CD4-positive, alpha-beta T cell treated with Interleukin-1 beta for 1 hour (primary cell): ENCODE measurements at regions not wholly inside any gene's neighbourhood (a gene's known extent, or its start where the extent isn't known, plus 50 kb on each side); places are given as distances from the start of the nearest gene placed in this dataset.
"Not testable (repeated sequence)": the region's sequence is repeated elsewhere in the genome, so short reads cannot be mapped to it uniquely, and the experiment has no call there.

Source experiments
- DNase-seq, 2 donors: peaks; one replicate each; pipeline ENCODE4 v3.0.0-alpha.2; 2020 to 2022

GRCh38 chr7:51590746-51591145 lies 274.1 kb upstream of the COBL start:
- no peak for DNase-seq

DNA sequence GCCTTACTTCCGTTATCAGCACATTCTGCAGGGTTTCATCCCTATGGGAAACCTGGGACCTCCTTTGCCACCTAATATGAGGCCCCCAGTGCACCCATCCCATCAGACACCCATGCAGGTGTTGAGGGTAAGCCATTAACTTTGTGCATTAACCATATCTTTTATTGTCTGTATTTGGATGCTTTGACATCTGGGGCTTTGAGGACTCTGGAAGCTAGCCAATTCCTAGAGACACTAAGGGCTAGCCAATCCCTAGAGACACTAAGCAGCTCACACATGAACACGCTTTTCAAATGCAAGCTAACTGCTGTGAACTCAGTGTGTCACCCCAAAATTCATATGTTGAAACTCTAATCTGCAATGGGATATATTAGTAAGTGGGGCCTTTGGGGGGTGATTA lies 272.5 kb upstream of the COBL start:
- DNase-seq, result no peak

GRCh38 chr7:51587604-51588003 lies 271.0 kb upstream of the COBL start:
- no peak for DNase-seq

DNA sequence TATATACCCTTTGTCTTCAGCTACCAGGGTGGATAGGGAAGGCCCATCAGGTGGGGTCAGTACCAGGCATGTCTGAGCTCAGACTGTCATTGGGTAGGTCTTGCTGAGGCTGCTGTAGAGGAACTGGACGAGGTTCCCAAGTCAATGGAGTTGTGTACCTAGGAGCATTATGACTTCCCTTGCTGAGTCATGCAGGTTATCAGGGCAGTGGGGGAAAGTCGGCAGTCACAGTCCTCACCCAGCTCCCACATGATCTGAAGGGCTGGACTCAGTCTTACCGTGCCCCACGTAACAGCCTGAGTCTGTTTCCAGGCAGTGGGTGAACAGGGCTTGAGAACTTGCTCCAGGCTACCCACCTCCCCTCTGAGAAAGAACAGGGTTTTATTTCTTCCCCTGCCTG lies 260.8 kb upstream of the COBL start:
- no peak for DNase-seq

- no peak for DNase-seq
These were observed 253.0 kb upstream of the COBL start for GRCh38 chr7:51569581-51569980.

GRCh38 chr7:51569176-51569575 lies 252.6 kb upstream of the COBL start:
- no peak for DNase-seq

- no peak for DNase-seq
These were observed 234.5 kb upstream of the COBL start for GRCh38 chr7:51551070-51551469.

- no peak for DNase-seq
These were observed 228.5 kb upstream of the COBL start for GRCh38 chr7:51545131-51545530.

GRCh38 chr7:51543801-51544553 lies 227.4 kb upstream of the COBL start:
- no peak for DNase-seq

- not testable (repeated sequence) for DNase-seq
These were observed 224.3 kb upstream of the COBL start for GRCh38 chr7:51540906-51541305.

- DNase-seq, result no peak
These were observed 223.2 kb upstream of the COBL start for GRCh38 chr7:51539840-51540239.

GRCh38 chr7:51528172-51528571 lies 211.6 kb upstream of the COBL start:
- no peak for DNase-seq

DNA sequence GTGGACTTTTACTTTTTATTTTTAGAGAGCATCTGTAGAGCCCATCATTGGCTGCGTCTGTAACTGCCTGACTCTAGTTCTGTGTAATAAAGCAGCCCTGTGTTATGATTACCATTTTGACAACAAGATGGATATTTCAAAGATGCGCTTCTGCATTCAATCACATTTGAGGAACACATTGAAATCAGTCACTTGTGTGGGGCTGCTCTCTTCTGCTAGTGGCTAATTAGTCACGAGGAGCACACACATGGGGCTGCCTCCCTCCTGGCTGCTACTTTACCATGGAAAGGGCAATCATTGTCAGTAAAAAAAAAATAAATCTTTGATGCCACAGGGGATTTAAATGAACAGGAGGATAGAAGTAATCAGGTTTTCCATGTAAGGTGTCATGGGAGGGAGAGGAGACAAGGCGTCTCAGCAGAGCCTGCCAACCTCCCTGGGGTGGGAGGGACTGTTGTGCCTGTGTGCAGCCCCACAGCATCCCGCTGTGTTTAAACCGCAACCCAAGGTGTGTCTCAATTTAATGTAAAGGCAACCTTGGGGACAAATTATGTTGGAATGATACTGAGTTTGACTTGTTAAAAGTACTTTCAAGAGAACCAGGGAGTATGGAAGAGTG lies 205.2 kb upstream of the COBL start:
- DNase-seq, result no peak

DNA sequence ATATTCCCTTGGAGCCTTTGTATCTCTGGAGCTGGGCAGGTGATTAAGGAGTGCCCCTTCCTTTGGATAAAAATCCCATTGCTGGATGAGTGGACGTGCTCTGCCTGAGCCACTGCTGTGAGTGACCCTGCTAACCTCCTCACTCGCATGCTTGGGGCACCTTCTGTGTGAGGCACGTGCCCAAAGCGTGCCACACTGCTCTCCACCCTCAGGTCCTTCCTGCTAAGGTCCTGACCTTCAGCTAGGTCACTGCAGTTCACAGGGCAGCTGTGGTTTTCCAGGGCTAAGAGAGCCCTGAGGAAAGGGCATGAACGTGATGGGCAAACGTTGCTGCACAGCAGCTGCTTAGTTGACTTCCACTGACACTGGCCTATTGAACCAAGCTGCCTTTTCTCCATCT lies 204.4 kb upstream of the COBL start:
- no peak for DNase-seq

- DNase-seq, result no peak
These were observed 202.0 kb upstream of the COBL start for GRCh38 chr7:51518646-51519045.

DNA sequence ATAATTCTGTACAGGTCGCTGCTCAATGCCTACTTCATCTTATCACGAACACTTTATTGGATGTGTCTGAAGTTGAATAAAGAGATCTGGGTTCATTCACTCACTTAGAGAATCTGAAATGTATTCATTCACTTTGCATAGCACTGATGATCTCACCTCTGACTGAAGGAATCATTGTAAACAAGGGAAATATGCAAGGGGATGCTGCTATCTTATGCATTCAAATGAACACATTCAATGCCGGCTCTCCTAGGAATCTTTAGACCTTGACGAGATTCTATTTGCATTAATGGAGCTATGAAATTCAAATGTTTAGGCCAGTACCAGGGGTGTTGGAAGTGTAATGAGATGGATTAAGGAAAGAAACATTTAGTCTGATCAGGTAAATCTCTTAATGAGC lies 200.6 kb upstream of the COBL start:
- no peak for DNase-seq

- no peak for DNase-seq
These were observed 185.0 kb upstream of the COBL start for GRCh38 chr7:51501620-51502019.

GRCh38 chr7:51482976-51483375 lies 166.4 kb upstream of the COBL start:
- DNase-seq, result no peak

GRCh38 chr7:51481421-51481820 lies 164.8 kb upstream of the COBL start:
- no peak for DNase-seq

DNA sequence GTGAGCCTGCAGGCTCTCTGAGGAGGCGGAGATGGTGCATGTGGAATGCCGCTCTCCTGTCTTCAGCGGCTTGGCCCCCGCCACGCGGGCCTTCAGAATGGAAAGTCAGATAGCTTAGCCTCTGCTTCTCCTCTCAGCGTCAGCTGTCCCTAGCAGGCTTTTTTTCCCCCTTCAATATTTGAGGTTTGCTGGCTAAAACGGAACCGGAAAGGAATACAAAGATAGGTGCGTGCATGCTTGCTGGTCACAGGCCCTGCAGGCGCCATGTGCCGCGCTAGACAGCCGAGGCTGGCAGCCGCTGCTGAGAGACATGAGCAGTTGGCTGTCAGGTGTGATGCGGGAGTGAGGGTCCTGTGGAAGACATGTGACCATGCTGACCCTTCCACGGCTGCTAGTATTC lies 161.2 kb upstream of the COBL start:
- DNase-seq, result no peak

DNA sequence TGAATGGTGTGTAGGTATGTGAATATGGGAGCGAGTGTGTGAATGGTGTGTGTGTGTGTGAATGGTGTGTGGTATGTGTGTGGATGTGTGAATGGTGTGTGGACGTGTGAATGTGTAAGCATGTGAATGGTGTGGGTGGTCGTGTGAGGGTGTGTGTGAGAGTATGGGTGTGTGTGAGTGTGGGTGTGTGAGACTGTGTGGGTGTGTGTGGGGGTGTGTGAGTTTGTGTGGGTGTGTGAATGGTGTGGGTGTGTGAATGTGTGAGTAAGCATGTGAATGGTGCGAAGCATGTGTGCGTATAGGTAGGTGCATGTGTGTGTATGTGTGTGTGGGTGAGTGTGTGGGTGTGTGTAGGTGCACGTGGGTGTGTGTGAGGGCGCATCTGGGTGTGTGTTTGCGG lies 160.7 kb upstream of the COBL start:
- no peak for DNase-seq

DNA sequence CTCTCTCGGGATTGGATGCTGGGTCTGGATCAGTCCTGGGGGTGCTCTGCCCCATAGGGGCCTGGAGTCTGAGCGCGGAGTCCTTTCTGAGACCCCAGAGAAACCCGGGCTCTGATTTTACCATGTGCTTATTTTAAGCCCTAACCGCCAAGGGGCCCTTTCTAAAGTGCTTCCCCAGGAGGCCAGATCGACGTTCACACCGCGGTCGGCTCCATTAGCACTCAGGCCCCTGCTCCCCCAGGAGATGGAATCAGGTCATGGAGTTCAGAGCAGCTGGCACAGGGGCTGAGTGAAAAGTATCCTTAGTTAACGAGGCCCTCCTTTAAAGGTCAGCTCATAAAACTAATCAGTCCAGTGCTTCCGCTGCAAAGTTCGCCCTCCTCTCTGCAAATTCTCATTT lies 159.4 kb upstream of the COBL start:
- DNase-seq, result no peak

GRCh38 chr7:51472873-51473272 lies 156.3 kb upstream of the COBL start:
- no peak for DNase-seq

DNA sequence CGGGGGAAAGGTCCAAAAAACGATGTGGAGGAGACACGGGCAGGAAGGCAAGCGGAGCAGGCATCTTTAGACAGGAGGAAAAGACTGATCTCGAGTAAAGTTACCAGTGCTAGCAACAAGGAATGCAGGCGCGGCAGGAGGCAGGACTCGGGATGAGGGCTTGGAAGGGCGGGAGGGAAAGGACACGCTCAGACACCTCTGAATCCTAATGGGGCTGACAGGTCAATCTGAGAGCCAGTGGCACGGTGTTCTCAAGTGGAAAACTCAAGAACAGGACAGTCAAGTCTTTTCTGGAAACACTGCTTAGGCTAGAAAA lies 155.3 kb upstream of the COBL start:
- no peak for DNase-seq
